ENCODE measurements at regions not wholly inside any gene's neighbourhood (a gene's known extent, or its start where the extent isn't known, plus 50 kb on each side); places are given as distances from the start of the nearest gene placed in this dataset.

GRCh38 chr11:95522874-95523273 lies 266.7 kb downstream of the FAM76B start:
- Histone ChIP-seq H3K9ac (ENCODE audit: low read length) (no peak overlapping the region), H3K27me3 (ENCODE audit: control insufficient read depth, insufficient read depth, low read length) (no peaks in the 10 kb centered on the region), H3K27ac (ENCODE audit: low read depth, low read length) (no peak overlapping the region), H3K36me3 (ENCODE audit: control insufficient read depth, insufficient read depth, low read length) (no peaks in the 10 kb centered on the region), H3K4me1 (ENCODE audit: control insufficient read depth, insufficient read depth, low read length) (no peaks in the 10 kb centered on the region), H3K4me3 (ENCODE audit: low read length) (no peak overlapping the region)

GRCh38 chr11:95521862-95522261 lies 267.7 kb downstream of the FAM76B start:
- no peak overlapping the region for H3K27ac ChIP-seq (ENCODE audit: low read depth, low read length)

GRCh38 chr11:95521133-95521542 lies 268.4 kb downstream of the FAM76B start:
- Histone ChIP-seq H3K4me3 (ENCODE audit: low read length) (no peak overlapping the region), H3K27ac (ENCODE audit: low read depth, low read length) (no peak overlapping the region), H3K36me3 (ENCODE audit: control insufficient read depth, insufficient read depth, low read length) (no peaks in the 10 kb centered on the region), H3K4me1 (ENCODE audit: control insufficient read depth, insufficient read depth, low read length) (no peaks in the 10 kb centered on the region), H3K9ac (ENCODE audit: low read length) (no peak overlapping the region), H3K27me3 (ENCODE audit: control insufficient read depth, insufficient read depth, low read length) (no peaks in the 10 kb centered on the region)

More at GRCh38 chr11:95521862-95522261, 267.7 kb downstream of the FAM76B start:
- H3K36me3 ChIP-seq (ENCODE audit: control insufficient read depth, insufficient read depth, low read length): no peaks in the 10 kb centered on the region
- no peak overlapping the region for H3K4me3 ChIP-seq (ENCODE audit: low read length)
- H3K27me3 ChIP-seq (ENCODE audit: control insufficient read depth, insufficient read depth, low read length): no peaks in the 10 kb centered on the region
- H3K4me1 ChIP-seq (ENCODE audit: control insufficient read depth, insufficient read depth, low read length): no peaks in the 10 kb centered on the region
- no peak overlapping the region for H3K9ac ChIP-seq (ENCODE audit: low read length)

GRCh38 chr11:95520369-95521132 lies 269.0 kb downstream of the FAM76B start:
- no peak overlapping the region for H3K4me3 ChIP-seq (ENCODE audit: low read length)
- H3K4me1 ChIP-seq (ENCODE audit: control insufficient read depth, insufficient read depth, low read length): no peaks in the 10 kb centered on the region
- H3K9ac ChIP-seq (ENCODE audit: low read length): no peak overlapping the region
- no peaks in the 10 kb centered on the region for H3K36me3 ChIP-seq (ENCODE audit: control insufficient read depth, insufficient read depth, low read length)
- no peaks in the 10 kb centered on the region for H3K27me3 ChIP-seq (ENCODE audit: control insufficient read depth, insufficient read depth, low read length)
- no peak overlapping the region for H3K27ac ChIP-seq (ENCODE audit: low read depth, low read length)

- Histone ChIP-seq H3K36me3 (ENCODE audit: control insufficient read depth, insufficient read depth, low read length) (no peaks in the 10 kb centered on the region), H3K4me3 (ENCODE audit: low read length) (no peak overlapping the region), H3K27ac (ENCODE audit: low read depth, low read length) (no peak overlapping the region), H3K9ac (ENCODE audit: low read length) (no peak overlapping the region), H3K27me3 (ENCODE audit: control insufficient read depth, insufficient read depth, low read length) (no peaks in the 10 kb centered on the region), H3K4me1 (ENCODE audit: control insufficient read depth, insufficient read depth, low read length) (no peaks in the 10 kb centered on the region)
Observed at GRCh38 chr11:95519912-95520311, 269.7 kb downstream of the FAM76B start.

GRCh38 chr11:95517453-95517852 lies 272.1 kb downstream of the FAM76B start:
- H3K9ac ChIP-seq (ENCODE audit: low read length): no peak overlapping the region
- H3K4me1 ChIP-seq (ENCODE audit: control insufficient read depth, insufficient read depth, low read length): peaks cover 2% of the 10 kb centered on the region
- no peak overlapping the region for H3K27ac ChIP-seq (ENCODE audit: low read depth, low read length)
- H3K36me3 ChIP-seq (ENCODE audit: control insufficient read depth, insufficient read depth, low read length): no peaks in the 10 kb centered on the region
- no peak overlapping the region for H3K4me3 ChIP-seq (ENCODE audit: low read length)
- no peaks in the 10 kb centered on the region for H3K27me3 ChIP-seq (ENCODE audit: control insufficient read depth, insufficient read depth, low read length)

GRCh38 chr11:95516786-95517185 lies 272.8 kb downstream of the FAM76B start:
- Histone ChIP-seq H3K9ac (ENCODE audit: low read length) (no peak overlapping the region), H3K27ac (ENCODE audit: low read depth, low read length) (no peak overlapping the region), H3K4me3 (ENCODE audit: low read length) (no peak overlapping the region), H3K4me1 (ENCODE audit: control insufficient read depth, insufficient read depth, low read length) (peaks cover 2% of the 10 kb centered on the region), H3K36me3 (ENCODE audit: control insufficient read depth, insufficient read depth, low read length) (no peaks in the 10 kb centered on the region), H3K27me3 (ENCODE audit: control insufficient read depth, insufficient read depth, low read length) (no peaks in the 10 kb centered on the region)

- Histone ChIP-seq H3K36me3 (ENCODE audit: control insufficient read depth, insufficient read depth, low read length) (no peaks in the 10 kb centered on the region), H3K27me3 (ENCODE audit: control insufficient read depth, insufficient read depth, low read length) (no peaks in the 10 kb centered on the region), H3K4me3 (ENCODE audit: low read length) (no peak overlapping the region), H3K9ac (ENCODE audit: low read length) (no peak overlapping the region), H3K4me1 (ENCODE audit: control insufficient read depth, insufficient read depth, low read length) (peaks cover 2% of the 10 kb centered on the region), H3K27ac (ENCODE audit: low read depth, low read length) (no peak overlapping the region)
Observed at GRCh38 chr11:95516175-95516574, 273.4 kb downstream of the FAM76B start.

- Histone ChIP-seq H3K9ac (ENCODE audit: low read length) (no peak overlapping the region), H3K4me1 (ENCODE audit: control insufficient read depth, insufficient read depth, low read length) (peaks cover 2% of the 10 kb centered on the region), H3K36me3 (ENCODE audit: control insufficient read depth, insufficient read depth, low read length) (no peaks in the 10 kb centered on the region), H3K27ac (ENCODE audit: low read depth, low read length) (no peak overlapping the region), H3K4me3 (ENCODE audit: low read length) (no peak overlapping the region), H3K27me3 (ENCODE audit: control insufficient read depth, insufficient read depth, low read length) (no peaks in the 10 kb centered on the region)
Observed at GRCh38 chr11:95515371-95515770, 274.2 kb downstream of the FAM76B start.

GRCh38 chr11:95514416-95515110 lies 275.0 kb downstream of the FAM76B start:
- Histone ChIP-seq H3K4me1 (ENCODE audit: control insufficient read depth, insufficient read depth, low read length) (peaks cover 2% of the 10 kb centered on the region), H3K4me3 (ENCODE audit: low read length) (no peak overlapping the region), H3K9ac (ENCODE audit: low read length) (no peak overlapping the region), H3K27ac (ENCODE audit: low read depth, low read length) (peak overlapping the region; percentile 22), H3K27me3 (ENCODE audit: control insufficient read depth, insufficient read depth, low read length) (no peaks in the 10 kb centered on the region), H3K36me3 (ENCODE audit: control insufficient read depth, insufficient read depth, low read length) (no peaks in the 10 kb centered on the region)

GRCh38 chr11:95512682-95513081 lies 276.9 kb downstream of the FAM76B start:
- Histone ChIP-seq H3K27me3 (ENCODE audit: control insufficient read depth, insufficient read depth, low read length) (no peaks in the 10 kb centered on the region), H3K9ac (ENCODE audit: low read length) (no peak overlapping the region), H3K27ac (ENCODE audit: low read depth, low read length) (peak overlapping the region; percentile 52), H3K4me3 (ENCODE audit: low read length) (no peak overlapping the region), H3K36me3 (ENCODE audit: control insufficient read depth, insufficient read depth, low read length) (no peaks in the 10 kb centered on the region), H3K4me1 (ENCODE audit: control insufficient read depth, insufficient read depth, low read length) (peaks cover 2% of the 10 kb centered on the region)

GRCh38 chr11:95512177-95512576 lies 277.4 kb downstream of the FAM76B start:
- no peaks in the 10 kb centered on the region for H3K27me3 ChIP-seq (ENCODE audit: control insufficient read depth, insufficient read depth, low read length)
- H3K27ac ChIP-seq (ENCODE audit: low read depth, low read length): peak overlapping the region; percentile 52
- no peak overlapping the region for H3K9ac ChIP-seq (ENCODE audit: low read length)
- H3K4me3 ChIP-seq (ENCODE audit: low read length): no peak overlapping the region
- H3K4me1 ChIP-seq (ENCODE audit: control insufficient read depth, insufficient read depth, low read length): peaks cover 2% of the 10 kb centered on the region
- H3K36me3 ChIP-seq (ENCODE audit: control insufficient read depth, insufficient read depth, low read length): no peaks in the 10 kb centered on the region

Data from rectal smooth muscle tissue (tissue), 1 donor.